CD4-positive, alpha-beta T cell treated with Interleukin-10 for 1 hour (primary cell): ENCODE measurements at regions not wholly inside any gene's neighbourhood (a gene's known extent, or its start where the extent isn't known, plus 50 kb on each side); places are given as distances from the start of the nearest gene placed in this dataset.

ENCODE experiments used
- DNase-seq: peaks from one replicate; pipeline ENCODE4 v3.0.0-alpha.2; 2020

- no peak for DNase-seq
Measured at GRCh38 chr3:42037318-42037945, 53.7 kb upstream of the TRAK1 start.

- DNase-seq: no peak
Measured at GRCh38 chr3:42036483-42036823, 54.7 kb upstream of the TRAK1 start.

- no peak for DNase-seq
Measured at GRCh38 chr3:42035816-42036482, 55.2 kb upstream of the TRAK1 start.

GRCh38 chr3:42035007-42035406, 56.1 kb upstream of the TRAK1 start:
- no peak for DNase-seq

- DNase-seq: no peak
Measured at GRCh38 chr3:42033741-42034140, 57.4 kb upstream of the TRAK1 start.

GRCh38 chr3:42032693-42033349, 58.3 kb upstream of the TRAK1 start:
- DNase-seq: no peak

- DNase-seq: no peak
Measured at GRCh38 chr3:42031808-42032480, 59.2 kb upstream of the TRAK1 start.

- no peak for DNase-seq
Measured at GRCh38 chr3:42028474-42028873, 62.7 kb upstream of the TRAK1 start.

- no peak for DNase-seq
Measured at GRCh38 chr3:42027571-42027970, 63.6 kb upstream of the TRAK1 start.

GRCh38 chr3:42025370-42026138, 63.7 kb upstream of the ULK4 start:
- DNase-seq: no peak

- no peak for DNase-seq
Measured at GRCh38 chr3:42024591-42025351, 62.9 kb upstream of the ULK4 start.

- no peak for DNase-seq
Measured at GRCh38 chr3:42023380-42023779, 61.5 kb upstream of the ULK4 start.

GRCh38 chr3:42022355-42022754, 60.5 kb upstream of the ULK4 start:
- DNase-seq: no peak

- no peak for DNase-seq
Measured at GRCh38 chr3:42020684-42021307, 58.9 kb upstream of the ULK4 start.

- DNase-seq: no peak
Measured at GRCh38 chr3:42019953-42020260, 58.0 kb upstream of the ULK4 start.

GRCh38 chr3:42019144-42019952, 57.4 kb upstream of the ULK4 start:
- no peak for DNase-seq

GRCh38 chr3:42014921-42015533, 53.1 kb upstream of the ULK4 start:
- peak; percentile 11 for DNase-seq

GRCh38 chr3:42014458-42014920, 52.6 kb upstream of the ULK4 start:
- DNase-seq: peak; percentile 12

GRCh38 chr3:42013691-42014457, 52.0 kb upstream of the ULK4 start:
- peak; percentile 44 for DNase-seq
